Activated CD8-positive, alpha-beta memory T cell treated with anti-CD3 and anti-CD28 coated beads for 48 hours (primary cell): ENCODE measurements at regions not wholly inside any gene's neighbourhood (a gene's known extent, or its start where the extent isn't known, plus 50 kb on each side); places are given as distances from the start of the nearest gene placed in this dataset.

ENCODE experiments used
- DNase-seq, 3 experiments: peaks; one replicate each; pipeline ENCODE4 v3.0.0-alpha.2; 2020; ENCODE audit warnings: low read depth in 2 of 3, low spot score in 2 of 3

GRCh38 chr9:28301281-28301680 is 728.0 kb upstream of the C9orf72 start:
- no peak for DNase-seq

DNA sequence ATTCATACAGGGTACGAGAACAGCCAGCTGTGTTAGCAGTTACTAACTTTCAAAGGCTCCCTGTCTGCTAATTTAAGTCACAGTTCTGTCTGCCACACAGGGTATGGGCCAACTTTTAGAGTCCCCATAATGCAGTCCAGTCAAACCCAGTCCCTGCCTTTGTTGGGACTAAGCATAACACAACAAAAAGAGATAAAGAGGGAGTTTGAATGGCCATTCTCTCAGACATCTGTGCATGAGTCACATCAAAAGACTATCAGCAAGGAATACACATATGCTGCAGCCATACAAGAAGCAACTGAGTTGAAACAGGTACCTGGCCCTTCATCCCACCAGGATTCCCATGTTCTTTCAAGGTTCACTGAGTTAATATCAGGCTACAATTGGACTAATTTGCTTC is 744.5 kb upstream of the C9orf72 start:
- no peak for DNase-seq

- DNase-seq, result no peak
Measured at GRCh38 chr9:28318515-28318914, 745.2 kb upstream of the C9orf72 start.

DNA sequence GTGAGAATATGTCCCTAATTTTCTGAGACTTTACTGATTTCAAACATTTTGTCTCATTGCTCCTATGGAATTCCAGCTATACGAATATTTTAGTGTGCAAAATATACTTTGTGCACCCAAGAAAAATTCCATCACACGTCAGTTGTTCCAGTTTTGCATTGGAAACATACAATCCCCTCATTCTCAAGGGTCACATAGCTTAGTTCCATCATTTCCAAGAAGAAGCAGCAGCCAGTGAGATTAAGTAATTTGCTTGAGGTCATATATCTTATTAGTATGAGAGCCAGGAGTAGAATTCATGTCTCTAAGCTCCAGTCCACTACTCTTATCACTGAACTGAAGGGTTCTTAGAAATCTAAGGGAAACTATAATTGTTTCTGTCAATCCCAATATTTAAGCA is 746.7 kb upstream of the C9orf72 start:
- DNase-seq, result no peak

DNA sequence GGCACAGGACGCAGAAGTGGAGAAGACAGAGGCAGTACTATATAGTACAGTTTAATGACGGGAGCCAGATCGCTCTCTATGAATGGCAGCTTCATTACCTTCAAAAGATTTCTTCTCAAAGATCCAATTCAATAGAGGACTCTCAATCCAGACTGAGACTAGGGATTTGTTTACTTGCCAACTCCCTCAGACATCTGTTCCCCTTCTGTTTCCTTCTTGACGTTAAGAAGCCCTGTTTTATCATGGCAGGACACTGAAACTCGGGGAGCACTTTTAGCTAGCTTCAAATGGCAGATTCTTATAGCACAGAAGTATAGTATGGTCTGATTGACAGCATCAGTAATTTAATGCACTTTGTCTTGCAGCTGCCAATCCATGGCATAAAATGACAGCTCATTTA is 747.3 kb upstream of the C9orf72 start:
- no peak for DNase-seq

GRCh38 chr9:28329323-28329722 is 756.0 kb upstream of the C9orf72 start:
- no peak for DNase-seq

GRCh38 chr9:28332648-28333047 is 759.4 kb upstream of the C9orf72 start:
- DNase-seq, result no peak

GRCh38 chr9:28341913-28342312 is 768.6 kb upstream of the C9orf72 start:
- DNase-seq, result no peak

DNA sequence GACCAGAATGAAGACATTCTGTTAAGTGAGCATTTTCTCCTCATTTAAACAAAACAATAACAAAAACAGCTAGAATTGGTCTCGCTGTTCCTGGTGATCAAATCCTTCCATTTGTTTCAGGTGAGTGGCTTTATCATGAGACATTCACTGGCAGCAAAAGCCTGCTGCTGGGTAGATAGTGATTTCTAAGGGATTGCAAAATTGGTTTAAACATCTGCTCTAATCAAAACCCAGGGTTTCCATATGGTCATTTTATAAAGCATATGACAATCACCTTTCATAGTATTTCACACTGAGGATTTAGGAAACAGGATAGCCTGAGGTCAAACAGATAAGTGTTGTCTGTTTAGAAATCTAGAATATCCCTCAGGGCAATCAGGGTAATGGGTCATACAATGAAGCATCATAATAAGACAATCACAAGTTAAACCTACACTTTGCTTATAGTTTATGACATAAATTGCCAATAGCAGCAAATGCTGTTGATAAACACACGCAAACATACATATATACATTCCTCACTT is 769.6 kb upstream of the C9orf72 start:
- no peak for DNase-seq

DNA sequence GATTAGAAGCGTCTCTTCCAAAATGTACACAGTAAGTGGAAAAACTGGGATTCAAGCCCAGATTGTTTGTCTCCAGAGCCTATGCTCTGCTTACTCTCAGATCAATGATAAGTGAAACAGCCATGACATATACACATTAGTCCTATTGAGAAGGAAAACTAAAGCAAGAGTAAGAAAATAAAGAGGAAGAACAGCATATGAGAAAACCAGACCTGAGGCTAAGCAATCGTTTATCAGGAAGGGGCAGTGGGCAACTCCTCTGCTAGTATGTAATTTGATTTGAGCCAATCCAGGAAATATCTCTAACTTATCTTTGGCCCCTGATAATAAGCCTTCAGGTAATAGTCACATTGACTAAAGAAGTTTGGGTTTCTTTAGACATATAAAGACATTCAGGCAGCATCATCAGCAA is 789.9 kb upstream of the C9orf72 start:
- no peak for DNase-seq

DNA sequence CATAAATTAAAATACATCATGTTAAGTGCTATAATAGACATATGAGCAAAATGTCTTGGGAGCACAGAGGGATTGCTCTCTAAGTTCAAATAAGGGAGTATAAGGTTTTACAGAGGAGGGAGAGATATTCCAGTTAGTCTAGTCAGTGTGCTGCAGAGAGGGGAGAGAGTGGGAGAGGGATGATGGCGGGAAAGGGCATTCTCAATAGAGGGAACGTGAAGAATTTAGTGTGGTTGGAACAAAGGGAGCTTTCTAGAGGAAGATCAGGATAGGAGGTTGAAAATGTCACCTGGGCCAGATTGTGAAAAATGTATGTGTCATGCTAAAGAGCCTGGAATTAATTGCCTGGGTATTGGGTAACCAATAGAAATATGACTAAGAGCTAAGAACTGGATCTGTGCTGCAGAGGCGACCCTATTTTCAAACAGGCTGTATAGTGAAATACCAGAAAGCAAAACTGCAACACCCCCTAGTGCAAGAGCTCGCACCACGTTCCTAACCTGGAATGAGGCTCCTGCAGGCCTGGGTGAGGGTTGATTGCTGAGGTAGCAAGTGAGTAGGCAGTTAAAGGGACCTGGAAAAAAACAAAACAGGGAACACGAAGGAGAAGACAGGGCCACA is 791.8 kb upstream of the C9orf72 start:
- DNase-seq, result no peak

DNA sequence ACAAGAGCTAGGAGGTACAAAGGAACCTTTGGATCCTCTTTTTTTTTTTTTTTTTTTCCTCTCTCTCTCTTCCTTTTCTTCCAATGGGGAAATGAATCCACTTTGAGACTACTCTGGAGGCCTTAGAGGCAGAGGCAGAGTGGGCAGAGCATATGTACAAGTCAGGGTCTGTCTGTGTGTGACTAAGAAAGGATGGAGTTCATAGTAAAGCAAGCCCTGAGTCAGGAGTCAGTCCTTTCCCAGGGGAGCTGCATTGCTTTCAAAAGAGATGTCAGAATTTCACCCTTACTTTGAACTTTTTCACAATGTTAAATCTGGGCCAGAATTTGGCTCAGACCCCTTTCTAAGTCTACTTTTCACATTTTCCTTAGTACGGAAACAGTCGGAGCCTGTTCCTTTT is 792.4 kb upstream of the C9orf72 start:
- DNase-seq, result no peak

DNA sequence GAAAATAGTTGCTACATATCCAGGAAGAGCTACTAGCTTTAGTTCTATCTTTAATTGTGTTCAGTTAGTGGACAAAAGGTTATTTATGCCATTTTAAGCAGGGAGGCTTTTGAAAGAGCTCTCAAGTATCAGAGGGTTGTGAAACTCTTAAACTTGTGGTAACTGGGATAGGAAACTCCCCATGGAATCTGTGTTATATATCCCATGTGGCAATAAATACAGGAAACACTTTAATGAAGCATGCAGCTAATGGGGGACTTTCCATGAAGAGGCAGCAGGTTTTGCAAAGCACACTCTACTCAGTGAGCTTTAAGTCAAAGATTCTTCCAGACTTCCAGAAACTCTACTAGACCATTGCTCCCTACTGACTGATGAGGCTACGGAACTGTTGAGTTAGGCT is 805.0 kb upstream of the C9orf72 start:
- DNase-seq, result no peak

- no peak for DNase-seq
Measured at GRCh38 chr9:28379082-28379481, 805.8 kb upstream of the C9orf72 start.

GRCh38 chr9:28389411-28389810 is 816.1 kb upstream of the C9orf72 start:
- no peak for DNase-seq

- no peak for DNase-seq
Measured at GRCh38 chr9:28394774-28395173, 821.5 kb upstream of the C9orf72 start.

- DNase-seq, result no peak
Measured at GRCh38 chr9:28396058-28396457, 822.8 kb upstream of the C9orf72 start.

GRCh38 chr9:28407351-28407750 is 834.1 kb upstream of the C9orf72 start:
- no peak for DNase-seq

GRCh38 chr9:28409919-28410318 is 836.6 kb upstream of the C9orf72 start:
- no peak for DNase-seq

- DNase-seq, result no peak
Measured at GRCh38 chr9:28410411-28410810, 837.1 kb upstream of the C9orf72 start.

- no peak for DNase-seq
Measured at GRCh38 chr9:28413471-28413870, 840.2 kb upstream of the C9orf72 start.

GRCh38 chr9:28423255-28423654 is 850.0 kb upstream of the C9orf72 start:
- no peak for DNase-seq

DNA sequence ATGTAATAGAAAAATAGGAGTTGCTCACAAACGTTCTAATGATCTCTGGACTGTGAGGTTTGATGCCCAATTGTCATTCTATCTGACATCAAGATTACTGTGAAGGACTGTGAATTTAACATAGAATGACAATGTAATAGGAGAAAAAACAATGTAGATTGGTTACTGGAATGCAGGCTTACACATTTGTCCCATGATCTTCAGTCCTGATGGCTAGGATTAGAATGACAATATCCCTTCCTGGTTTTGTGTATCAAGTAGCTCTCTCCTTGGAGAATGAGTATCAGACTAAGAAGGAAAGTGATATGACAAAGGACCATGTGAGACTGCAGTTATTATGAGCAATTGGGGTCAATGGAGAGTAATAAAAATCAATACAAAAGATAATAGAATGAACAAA is 862.2 kb upstream of the C9orf72 start:
- no peak for DNase-seq

DNA sequence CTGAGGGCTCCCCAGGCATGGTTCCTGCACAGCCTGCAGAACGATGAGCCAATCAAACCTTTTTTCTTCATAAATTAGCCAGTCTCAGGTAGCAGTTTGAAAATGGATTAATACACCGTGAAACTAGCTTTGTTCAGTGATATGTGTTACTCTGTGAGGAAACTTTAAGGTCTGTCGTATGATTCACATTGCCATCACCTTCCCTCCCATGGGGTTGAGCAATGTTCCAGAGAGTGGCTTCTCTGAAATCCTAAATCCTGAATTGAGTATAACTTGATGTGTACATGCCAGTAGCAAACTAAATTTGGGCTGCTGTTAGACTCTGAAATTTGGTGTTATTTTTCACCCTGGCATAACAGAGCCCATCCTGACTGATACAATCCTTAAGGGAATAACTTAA is 866.4 kb upstream of the C9orf72 start:
- DNase-seq, result no peak
